Neuron (in vitro differentiated cells): ENCODE measurements at regions not wholly inside any gene's neighbourhood (a gene's known extent, or its start where the extent isn't known, plus 50 kb on each side); places are given as distances from the start of the nearest gene placed in this dataset.

ENCODE experiments used
- H2AFZ ChIP-seq: one replicate; pipeline ENCODE4 v1.6.1; 2013; ENCODE audit warnings: low read depth, mild to moderate bottlenecking, inconsistent platforms, low read length, moderate library complexity
- H3K27me3 ChIP-seq: one replicate; pipeline ENCODE4 v1.6.1; 2013; ENCODE audit warnings: low read length; ENCODE audit not compliant: insufficient read depth
- H3K36me3 ChIP-seq: one replicate; pipeline ENCODE4 v1.6.1; 2013; ENCODE audit warnings: low read length; ENCODE audit not compliant: insufficient read depth
- H3K4me1 ChIP-seq: one replicate; pipeline ENCODE4 v1.6.1; 2013; ENCODE audit warnings: low read length; ENCODE audit not compliant: insufficient read depth
- H3K4me3 ChIP-seq: 2 replicates; pipeline ENCODE4 v1.5.1; 2013; ENCODE audit warnings: mild to moderate bottlenecking, low read length, moderate library complexity
- H3K9me3 ChIP-seq: one replicate; pipeline ENCODE4 v1.6.1; 2013; ENCODE audit warnings: low read length

DNA sequence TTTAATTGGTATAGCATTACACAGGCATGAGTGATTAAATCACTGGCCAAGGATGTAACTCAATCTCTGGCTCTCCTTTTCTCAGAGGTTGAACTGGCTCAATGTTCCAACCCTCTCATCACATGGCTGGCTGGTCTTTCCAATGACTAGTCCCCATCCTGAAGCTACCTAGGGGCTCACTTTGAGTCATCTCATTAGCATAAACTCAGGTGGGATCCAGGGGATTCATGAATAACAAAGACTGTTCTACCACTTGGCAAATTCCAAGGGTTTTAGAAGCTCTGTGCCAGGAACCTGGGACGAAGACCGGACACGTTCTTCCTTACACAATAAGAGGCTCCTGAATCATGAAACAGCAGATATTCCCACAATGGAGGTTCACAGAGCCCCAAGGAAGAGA lies 145.0 kb upstream of the SPATS2L start:
- Histone ChIP-seq H2AFZ (no peak overlapping the region), H3K36me3 (no peaks in the 10 kb centered on the region), H3K4me1 (peaks cover 21% of the 10 kb centered on the region), H3K4me3 (no peak overlapping the region), H3K27me3 (no peaks in the 10 kb centered on the region), H3K9me3 (peaks cover 1% of the 10 kb centered on the region)

DNA sequence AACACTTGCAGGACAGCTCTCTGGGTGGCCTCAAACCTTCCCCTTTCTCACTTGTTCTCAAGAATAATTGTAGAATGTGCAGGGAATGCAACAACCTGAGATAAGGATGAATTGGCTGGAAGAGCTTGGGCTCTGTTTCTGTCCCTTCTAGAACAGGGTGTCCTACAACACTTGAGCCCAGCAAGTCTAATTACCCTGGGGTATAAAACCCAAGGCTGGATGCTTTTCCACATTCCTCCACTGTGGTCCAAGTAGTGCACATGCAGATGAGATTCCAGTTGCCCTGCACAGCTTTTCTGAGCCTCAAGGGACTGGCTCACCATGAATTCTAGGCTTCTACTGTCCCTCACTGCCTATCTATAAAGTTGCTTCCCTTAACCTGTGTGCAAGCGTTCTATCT lies 140.8 kb upstream of the SPATS2L start:
- Histone ChIP-seq H3K4me1 (no peaks in the 10 kb centered on the region), H3K36me3 (no peaks in the 10 kb centered on the region), H3K9me3 (peaks cover 1% of the 10 kb centered on the region), H3K27me3 (no peaks in the 10 kb centered on the region), H2AFZ (no peak overlapping the region), H3K4me3 (no peak overlapping the region)

DNA sequence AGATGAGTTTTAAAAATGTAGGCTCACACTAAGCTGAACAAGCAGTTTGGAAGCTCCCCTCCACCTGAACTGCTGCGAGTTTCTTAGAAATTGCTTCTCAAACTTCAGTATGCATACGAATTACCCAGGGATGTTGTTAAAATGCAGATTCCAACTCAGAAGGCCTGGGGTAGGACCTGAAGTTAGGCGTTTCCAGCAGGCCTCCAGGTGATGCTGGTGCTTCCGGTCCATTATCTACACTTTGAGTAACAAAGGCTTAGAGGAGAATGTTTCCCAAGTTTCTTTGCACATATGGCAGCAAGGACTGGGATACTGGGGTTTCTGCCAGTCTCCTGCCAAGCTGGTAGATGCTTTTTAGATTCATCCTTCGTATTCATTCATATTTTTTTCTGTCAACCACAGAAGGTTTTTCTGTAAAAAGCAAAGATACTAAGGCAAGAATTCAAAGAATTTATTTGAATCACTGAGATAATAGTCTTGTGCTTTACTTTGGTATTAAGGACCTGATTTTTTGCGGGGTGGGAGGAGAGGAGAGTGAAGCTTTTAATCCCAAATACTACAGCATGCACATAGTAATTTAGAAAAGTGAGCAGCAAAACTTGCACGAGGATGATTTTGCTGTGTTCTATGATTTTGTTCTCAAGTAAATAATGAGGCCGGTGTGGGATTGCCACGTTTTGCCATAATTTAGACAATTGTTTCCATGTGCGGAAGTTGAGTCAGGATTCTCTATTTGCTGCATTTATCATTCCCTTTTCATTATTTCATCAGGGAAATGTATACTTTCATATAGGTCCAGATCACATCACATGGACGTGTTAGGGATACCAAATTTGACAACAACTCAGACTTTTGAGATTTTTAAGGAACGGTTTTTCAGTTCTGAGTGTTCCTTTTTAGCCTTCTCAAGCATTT lies 137.6 kb upstream of the SPATS2L start:
- Histone ChIP-seq H3K4me3 (no peak overlapping the region), H3K27me3 (no peaks in the 10 kb centered on the region), H3K4me1 (no peaks in the 10 kb centered on the region), H3K9me3 (no peaks in the 10 kb centered on the region), H3K36me3 (no peaks in the 10 kb centered on the region), H2AFZ (no peak overlapping the region)

DNA sequence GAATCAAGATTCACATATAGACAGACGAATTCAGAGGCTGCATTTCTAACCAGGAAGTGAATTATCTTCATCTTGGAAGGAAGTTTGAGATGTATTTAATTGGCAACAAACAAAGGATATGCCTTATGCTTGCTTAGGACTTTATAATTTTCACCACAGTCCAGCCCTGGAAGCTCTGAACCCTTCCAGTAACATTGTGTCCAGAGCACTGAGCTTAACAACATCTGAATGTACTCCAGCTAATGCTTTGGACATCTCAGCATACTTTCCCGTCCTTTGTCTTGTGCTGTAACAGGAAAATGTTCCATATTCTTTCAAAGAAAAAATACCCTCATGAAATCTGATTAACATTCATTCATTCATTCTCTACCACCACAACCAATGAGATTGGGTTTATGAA lies 136.3 kb upstream of the SPATS2L start:
- Histone ChIP-seq H3K4me3 (no peak overlapping the region), H3K36me3 (no peaks in the 10 kb centered on the region), H3K4me1 (no peaks in the 10 kb centered on the region), H2AFZ (no peak overlapping the region), H3K9me3 (no peaks in the 10 kb centered on the region), H3K27me3 (no peaks in the 10 kb centered on the region)

DNA sequence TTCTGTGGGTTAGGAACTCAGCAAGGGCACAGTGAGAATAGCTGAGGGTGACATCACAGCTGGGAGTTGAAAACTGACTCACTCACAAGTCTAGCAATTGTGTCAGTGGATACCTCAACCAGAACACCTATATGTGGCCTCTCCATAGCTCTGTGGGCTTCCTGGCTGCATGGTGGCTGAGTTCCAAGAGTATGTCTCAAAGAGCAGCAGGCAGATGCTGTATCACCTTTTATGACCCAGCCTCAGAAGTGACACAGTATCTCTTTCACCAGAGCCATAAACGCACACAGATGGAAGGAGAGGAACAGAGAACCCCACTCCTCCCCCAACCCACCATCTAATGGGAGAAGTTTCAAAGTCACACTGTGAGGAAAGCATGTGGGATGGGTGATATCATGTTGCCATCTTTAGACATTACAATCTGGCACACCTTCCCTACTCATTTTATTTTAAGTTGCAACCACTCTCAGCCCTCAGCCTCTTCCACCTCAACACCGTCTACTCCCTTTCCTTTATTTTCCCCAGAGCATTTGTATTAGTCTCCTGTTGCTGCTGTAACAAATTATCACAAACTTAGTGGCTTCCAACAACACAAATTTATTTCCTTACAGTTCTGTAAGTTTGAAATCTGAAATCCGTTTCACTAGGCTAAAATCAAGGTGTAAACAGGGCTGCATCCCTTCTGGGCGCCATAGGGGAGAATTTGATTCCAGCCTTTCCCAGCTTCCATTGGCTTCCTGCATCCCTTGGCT lies 134.6 kb upstream of the SPATS2L start:
- no peaks in the 10 kb centered on the region for H3K9me3 ChIP-seq
- H3K4me3 ChIP-seq, result no peak overlapping the region
- no peaks in the 10 kb centered on the region for H3K4me1 ChIP-seq
- no peaks in the 10 kb centered on the region for H3K36me3 ChIP-seq
- no peak overlapping the region for H2AFZ ChIP-seq
- no peaks in the 10 kb centered on the region for H3K27me3 ChIP-seq

DNA sequence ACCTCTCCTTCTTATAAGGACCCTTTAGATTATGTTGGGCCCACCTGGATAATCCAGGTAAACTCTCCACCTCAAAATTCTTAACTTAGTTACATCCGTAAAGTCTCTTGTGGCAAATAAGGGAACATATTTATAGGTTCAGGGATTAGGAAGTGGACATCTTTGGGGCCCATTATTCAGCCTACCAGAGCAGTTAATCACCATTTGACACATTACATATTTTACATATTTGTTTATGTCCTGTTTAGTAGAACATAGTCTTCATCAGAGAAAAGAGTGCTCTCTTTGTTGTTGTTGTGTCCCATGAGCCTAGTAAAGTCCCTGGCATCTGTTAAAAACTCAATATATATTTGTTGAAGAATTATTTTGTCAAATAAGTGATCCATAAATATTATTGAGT lies 134.0 kb upstream of the SPATS2L start:
- H3K36me3 ChIP-seq, result no peaks in the 10 kb centered on the region
- no peak overlapping the region for H3K4me3 ChIP-seq
- no peaks in the 10 kb centered on the region for H3K27me3 ChIP-seq
- H3K4me1 ChIP-seq, result no peaks in the 10 kb centered on the region
- H3K9me3 ChIP-seq, result no peaks in the 10 kb centered on the region
- no peak overlapping the region for H2AFZ ChIP-seq

DNA sequence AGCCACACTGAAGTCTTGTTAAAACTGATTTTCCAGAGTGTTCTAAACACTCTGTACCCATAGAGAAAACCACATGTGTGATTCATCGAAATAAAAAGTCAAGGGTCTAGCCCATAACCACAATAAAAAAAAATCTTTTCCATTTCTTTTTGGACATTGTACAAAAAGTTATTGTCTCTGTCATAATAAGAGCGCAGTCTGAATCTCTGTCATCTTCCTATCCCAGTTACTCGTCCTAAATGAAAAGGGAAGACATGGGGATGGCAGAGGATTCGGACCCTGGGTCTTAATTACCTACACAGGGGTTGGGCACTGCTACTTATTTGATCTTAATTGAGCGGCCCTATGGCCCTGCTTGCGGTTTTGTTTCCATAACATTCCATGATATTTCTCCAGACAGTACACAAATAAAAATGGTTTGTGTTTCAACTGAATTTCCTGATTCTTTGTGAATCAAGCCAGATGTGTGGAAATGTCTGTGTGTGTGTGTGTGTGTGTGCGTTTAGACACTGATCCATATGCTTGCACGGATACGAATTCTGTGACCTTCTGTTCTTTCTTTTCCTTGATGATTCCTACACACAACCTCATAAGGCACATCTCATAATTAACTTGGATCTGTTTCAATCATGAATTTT lies 133.4 kb upstream of the SPATS2L start:
- H3K27me3 ChIP-seq, result no peaks in the 10 kb centered on the region
- no peaks in the 10 kb centered on the region for H3K9me3 ChIP-seq
- H3K36me3 ChIP-seq, result no peaks in the 10 kb centered on the region
- no peak overlapping the region for H2AFZ ChIP-seq
- H3K4me1 ChIP-seq, result no peaks in the 10 kb centered on the region
- H3K4me3 ChIP-seq, result no peak overlapping the region

DNA sequence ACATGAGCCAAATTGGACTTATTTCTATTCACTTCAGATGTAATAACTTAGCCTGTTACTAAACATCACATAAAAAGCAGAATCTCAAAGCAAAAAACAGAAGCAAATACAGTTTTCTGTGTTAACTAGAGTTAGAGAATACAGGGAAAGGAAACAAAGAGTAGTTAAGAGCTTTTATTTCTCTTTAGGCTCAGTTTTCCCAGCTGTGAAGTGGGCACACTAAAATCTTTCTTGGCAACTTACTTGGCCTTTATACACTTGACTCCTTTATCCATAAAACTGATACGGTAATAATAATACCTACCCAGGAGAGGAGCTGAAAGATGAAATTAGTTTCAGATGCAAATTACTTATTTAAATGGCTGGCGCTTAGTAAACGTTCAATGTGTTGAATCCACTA lies 132.8 kb upstream of the SPATS2L start:
- no peak overlapping the region for H2AFZ ChIP-seq
- H3K4me1 ChIP-seq, result no peaks in the 10 kb centered on the region
- H3K27me3 ChIP-seq, result no peaks in the 10 kb centered on the region
- no peak overlapping the region for H3K4me3 ChIP-seq
- H3K9me3 ChIP-seq, result no peaks in the 10 kb centered on the region
- H3K36me3 ChIP-seq, result no peaks in the 10 kb centered on the region

DNA sequence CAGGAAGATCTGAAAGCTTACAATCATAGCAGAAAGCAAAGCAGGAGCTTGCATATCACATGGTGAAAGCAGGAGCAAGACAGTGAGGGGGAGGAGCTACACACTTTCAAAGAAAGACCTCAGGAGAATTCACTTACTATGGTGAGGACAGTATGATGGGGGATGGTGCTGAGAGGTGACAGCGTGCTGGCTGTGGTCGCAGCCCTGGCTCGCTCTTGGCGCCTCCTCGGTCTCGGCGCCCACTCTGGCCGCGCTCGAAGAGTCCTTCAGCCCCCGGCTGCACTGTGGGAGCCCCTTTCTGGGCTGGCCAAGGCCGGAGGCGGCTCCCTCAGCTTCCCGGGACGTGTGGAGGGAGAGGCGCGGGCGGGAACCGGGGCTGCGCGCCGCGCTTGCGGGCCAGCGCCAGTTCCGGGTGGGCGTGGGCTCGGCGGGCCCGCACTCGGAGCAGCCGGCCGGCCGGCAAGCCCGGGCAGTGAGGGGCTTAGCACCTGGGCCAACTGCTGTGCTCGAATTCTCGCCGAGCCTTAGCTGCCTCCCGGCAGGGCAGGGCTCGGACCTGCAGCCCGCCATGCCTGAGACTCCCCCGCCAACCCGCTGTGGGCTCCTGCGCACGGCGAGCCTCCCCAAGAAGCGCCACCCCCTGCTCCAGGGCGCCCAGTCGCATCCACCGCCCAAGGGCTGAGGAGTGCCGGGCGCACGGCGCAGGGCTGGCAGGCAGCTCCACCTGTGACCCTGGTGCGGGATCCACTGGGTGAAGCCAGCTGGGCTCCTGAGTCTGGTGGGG lies 131.9 kb upstream of the SPATS2L start:
- no peaks in the 10 kb centered on the region for H3K4me1 ChIP-seq
- H3K27me3 ChIP-seq, result no peaks in the 10 kb centered on the region
- no peaks in the 10 kb centered on the region for H3K36me3 ChIP-seq
- no peaks in the 10 kb centered on the region for H3K9me3 ChIP-seq
- H3K4me3 ChIP-seq, result no peak overlapping the region
- no peak overlapping the region for H2AFZ ChIP-seq

DNA sequence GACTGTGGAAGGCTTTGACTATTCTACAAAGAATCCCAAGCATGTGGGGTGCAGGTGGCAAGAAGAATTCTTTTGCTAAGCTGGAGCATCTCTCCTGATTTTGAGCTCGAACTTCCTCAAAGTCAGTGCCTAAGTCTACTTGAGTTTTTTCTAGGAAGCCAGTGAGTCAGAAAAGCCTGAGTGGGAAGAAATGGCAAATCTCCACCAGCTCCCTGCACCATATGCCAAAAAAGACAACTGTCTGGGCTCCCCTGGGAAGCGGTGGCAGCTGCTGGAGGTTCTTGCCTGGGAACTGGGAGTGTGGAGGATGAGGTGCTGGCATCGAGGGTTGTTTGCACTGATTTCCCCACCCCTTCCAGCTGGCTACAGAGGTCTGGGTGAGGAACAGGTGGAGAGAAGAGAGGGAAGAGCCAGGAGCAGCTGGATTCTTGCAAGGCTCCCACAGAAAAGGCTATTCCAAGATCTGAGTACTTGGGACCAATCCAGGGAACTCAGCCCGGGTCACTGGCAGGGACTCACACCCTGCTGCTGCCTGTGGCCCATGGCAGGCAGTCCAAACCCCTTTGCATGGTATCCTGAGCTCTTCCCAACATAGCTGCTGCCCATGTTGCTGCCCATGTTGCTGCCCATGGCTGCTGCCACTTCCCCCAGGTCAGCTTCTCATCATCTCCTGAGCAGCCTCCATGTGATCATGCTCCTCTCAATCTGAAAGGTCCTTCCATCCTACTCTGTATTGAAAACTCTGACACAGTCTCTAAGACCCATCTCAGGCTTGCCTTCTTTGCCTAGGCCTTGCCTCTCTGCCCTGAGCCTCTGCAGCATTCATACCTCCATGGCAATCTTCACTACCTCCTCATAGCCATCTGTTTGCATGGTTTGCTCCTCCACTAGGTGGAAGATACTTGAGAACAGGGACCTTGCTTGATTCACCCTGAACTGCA lies 128.3 kb upstream of the SPATS2L start:
- H3K36me3 ChIP-seq, result no peaks in the 10 kb centered on the region
- no peaks in the 10 kb centered on the region for H3K9me3 ChIP-seq
- H2AFZ ChIP-seq, result no peak overlapping the region
- no peaks in the 10 kb centered on the region for H3K4me1 ChIP-seq
- no peak overlapping the region for H3K4me3 ChIP-seq
- no peaks in the 10 kb centered on the region for H3K27me3 ChIP-seq

DNA sequence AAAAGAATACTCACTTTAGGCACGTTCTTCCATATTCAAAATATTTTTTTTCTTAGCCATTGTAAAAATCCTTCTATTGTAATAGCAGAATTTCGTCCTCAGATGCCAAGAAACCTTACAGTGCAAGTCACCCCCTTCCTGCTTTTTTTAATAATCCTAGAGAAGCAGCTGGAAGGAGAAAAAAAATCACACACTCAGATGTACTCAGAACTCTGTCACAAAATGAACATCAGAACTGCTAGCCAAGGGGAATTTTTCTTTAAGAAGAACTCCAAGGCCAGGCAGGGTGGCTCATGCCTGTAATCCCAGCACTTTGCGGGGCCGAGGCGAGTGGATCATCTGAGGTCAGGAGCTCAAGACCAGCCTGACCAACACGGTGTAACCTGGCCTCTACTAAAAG lies 127.3 kb upstream of the SPATS2L start:
- Histone ChIP-seq H3K36me3 (no peaks in the 10 kb centered on the region), H2AFZ (no peak overlapping the region), H3K27me3 (no peaks in the 10 kb centered on the region), H3K4me1 (no peaks in the 10 kb centered on the region), H3K4me3 (no peak overlapping the region), H3K9me3 (peaks cover 1% of the 10 kb centered on the region)

DNA sequence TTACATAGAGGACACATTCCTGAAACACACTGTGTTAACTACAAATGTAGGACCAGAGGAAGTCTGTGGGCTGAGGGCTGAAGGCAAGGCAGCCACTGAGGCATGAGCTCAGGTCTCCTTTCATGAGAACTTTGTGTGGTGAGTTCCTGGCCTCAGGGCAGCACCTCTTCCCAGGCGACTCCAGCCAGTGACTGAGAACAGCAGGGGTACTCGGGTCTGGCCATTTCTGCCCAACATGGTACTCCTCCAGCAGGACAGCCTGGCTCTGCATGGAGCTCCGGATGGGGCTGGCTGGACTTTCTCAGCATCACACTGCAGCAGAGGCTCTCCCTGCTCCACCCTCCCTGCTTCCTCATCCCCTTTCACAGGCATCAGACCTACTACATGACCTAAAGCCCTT lies 125.5 kb upstream of the SPATS2L start:
- Histone ChIP-seq H3K4me3 (no peak overlapping the region), H2AFZ (no peak overlapping the region), H3K27me3 (no peaks in the 10 kb centered on the region), H3K36me3 (no peaks in the 10 kb centered on the region), H3K9me3 (peaks cover 2% of the 10 kb centered on the region), H3K4me1 (peaks cover 13% of the 10 kb centered on the region)
